ENCODE measurements at regions not wholly inside any gene's neighbourhood (a gene's known extent, or its start where the extent isn't known, plus 50 kb on each side); places are given as distances from the start of the nearest gene placed in this dataset.

- TF ChIP-seq, protein P1, sequence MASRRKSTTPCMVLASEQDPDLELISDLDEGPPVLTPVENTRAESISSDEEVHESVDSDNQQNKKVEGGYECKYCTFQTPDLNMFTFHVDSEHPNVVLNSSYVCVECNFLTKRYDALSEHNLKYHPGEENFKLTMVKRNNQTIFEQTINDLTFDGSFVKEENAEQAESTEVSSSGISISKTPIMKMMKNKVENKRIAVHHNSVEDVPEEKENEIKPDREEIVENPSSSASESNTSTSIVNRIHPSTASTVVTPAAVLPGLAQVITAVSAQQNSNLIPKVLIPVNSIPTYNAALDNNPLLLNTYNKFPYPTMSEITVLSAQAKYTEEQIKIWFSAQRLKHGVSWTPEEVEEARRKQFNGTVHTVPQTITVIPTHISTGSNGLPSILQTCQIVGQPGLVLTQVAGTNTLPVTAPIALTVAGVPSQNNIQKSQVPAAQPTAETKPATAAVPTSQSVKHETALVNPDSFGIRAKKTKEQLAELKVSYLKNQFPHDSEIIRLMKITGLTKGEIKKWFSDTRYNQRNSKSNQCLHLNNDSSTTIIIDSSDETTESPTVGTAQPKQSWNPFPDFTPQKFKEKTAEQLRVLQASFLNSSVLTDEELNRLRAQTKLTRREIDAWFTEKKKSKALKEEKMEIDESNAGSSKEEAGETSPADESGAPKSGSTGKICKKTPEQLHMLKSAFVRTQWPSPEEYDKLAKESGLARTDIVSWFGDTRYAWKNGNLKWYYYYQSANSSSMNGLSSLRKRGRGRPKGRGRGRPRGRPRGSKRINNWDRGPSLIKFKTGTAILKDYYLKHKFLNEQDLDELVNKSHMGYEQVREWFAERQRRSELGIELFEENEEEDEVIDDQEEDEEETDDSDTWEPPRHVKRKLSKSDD (CRISPR knock-in tag; IDR thresholded peaks at IDR 0.05; ENCODE audit: low read depth): no peak
Observed at GRCh38 chr11:69870766-69871165, 51.5 kb upstream of the FGF3 start (continued).

DNA sequence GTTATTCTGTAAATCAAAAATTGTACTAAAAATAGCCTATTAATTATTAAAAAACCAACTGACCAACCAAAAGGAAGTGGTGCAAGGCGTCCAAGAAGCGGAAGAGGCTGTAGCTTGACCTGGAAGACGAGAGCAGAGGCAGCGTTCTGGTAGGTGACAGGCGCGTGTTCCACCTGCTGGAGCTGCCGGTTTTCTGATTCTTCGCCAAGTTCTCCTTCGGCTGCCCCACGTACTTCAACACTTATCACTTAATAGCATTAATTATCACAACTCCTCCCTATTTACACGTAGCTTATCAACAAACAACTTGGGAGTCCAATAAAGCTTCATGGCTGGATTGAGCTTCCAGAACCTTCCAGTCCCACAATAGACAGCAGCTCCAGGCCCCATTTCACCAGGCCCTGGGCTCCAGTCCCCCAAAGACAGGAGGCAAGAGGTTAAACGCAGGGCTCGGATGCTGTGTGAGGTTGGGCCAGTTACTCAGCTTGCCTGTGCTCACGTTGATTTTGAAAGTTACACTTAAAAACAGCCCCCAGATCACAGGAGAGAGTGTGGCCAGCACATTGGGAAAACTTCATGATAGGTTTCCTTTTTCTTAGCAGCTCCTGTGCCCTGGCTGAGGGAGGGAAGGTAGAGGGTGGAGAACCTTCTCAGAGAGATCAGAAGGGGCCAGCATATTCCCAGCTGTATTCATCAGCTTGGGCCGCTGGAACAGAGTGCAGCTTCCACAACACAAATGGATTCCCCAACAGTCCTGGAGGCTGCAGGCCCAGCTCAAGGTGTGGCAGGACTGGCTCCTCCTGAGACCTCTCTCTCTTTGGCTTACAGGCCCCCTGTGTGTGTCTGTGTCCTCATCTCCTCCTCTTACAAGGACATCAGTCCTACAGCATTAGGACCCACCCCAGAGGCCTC is 54.2 kb upstream of the FGF3 start:
- H3K27ac ChIP-seq (ENCODE audit: extremely low read length, insufficient read depth, low read length): no peak overlapping the region
- in situ Hi-C loops (cut with HindIII; ENCODE audit: extremely low pct_ligation_motif_present, low pct_unique_long_range_greater_than_20kb) (no loop called here), intact Hi-C loops (cut with micrococcal nuclease; ENCODE audit: unreplicated experiment) (no loop called here)
- H3K79me2 ChIP-seq (ENCODE audit: insufficient read depth, low read length): no peaks in the 10 kb centered on the region
- no peak for TF ChIP-seq GATA4 (IDR thresholded peaks at IDR 0.05; ENCODE audit: borderline replicate concordance, low read depth)
- no peak overlapping the region for H2AFZ ChIP-seq (ENCODE audit: low read length)
- DNase-seq (ENCODE audit: low spot score): no peak
- H3K36me3 ChIP-seq (replicated peaks in 1 of 2; ENCODE audit: control insufficient read depth in 1 of 2, insufficient read depth in 2 of 2, low read length in 2 of 2): no peaks in the 10 kb centered on the region
- no peak overlapping the region for H3K9ac ChIP-seq (ENCODE audit: insufficient read depth, low read depth, low read length)
- no peaks in the 10 kb centered on the region for H3K4me1 ChIP-seq (ENCODE audit: insufficient read depth, low read length)
- no peak overlapping the region for H3K4me3 ChIP-seq (replicated peaks in 1 of 3; ENCODE audit: insufficient read depth in 1 of 3, low read depth in 2 of 3, low read length in 3 of 3)
- H3K27me3 ChIP-seq (ENCODE audit: control insufficient read depth in 1 of 2, insufficient read depth in 2 of 2, low read length in 2 of 2): peaks cover 13 to 39% of the 10 kb centered on the region in 2 experiments; a peak in 4 of 5 replicates
- no peak for FAIRE-seq
- no peak for ATAC-seq
- no peaks in the 10 kb centered on the region for H3K9me3 ChIP-seq (ENCODE audit: low read length)
- ChIA-PET POLR2A (no interaction called here), CTCF (ENCODE audit: low intra/inter-chr PET ratio, low total read pairs) (no interaction called here)
- no peak overlapping the region for H3K4me2 ChIP-seq (ENCODE audit: low read depth, low read length)
- BruUV-seq (replicated peaks): no TSS peak
- 40% methylated on average over 15 of the region's 15 CpGs for WGBS (ENCODE audit: low lambda C conversion rate)
- no peaks in the 10 kb centered on the region for H4K20me1 ChIP-seq (ENCODE audit: insufficient read depth, low read length)

All from HepG2 (cell line).